ENCODE measurements at regions not wholly inside any gene's neighbourhood (a gene's known extent, or its start where the extent isn't known, plus 50 kb on each side); places are given as distances from the start of the nearest gene placed in this dataset. TPM values are rescaled to one million over a fixed set of nuclear protein-coding genes. Genes with fewer than 3 reads are reported as not detected.
"Not testable (repeated sequence)": the region's sequence is repeated elsewhere in the genome, so short reads cannot be mapped to it uniquely, and the experiment has no call there.

GRCh38 chr5:86566030-86566429 is 51.7 kb upstream of the COX7C start:
- BruUV-seq (replicated peaks); in situ Hi-C loops (cut with MboI); H3K36me3 ChIP-seq (ENCODE audit: control insufficient read depth, insufficient read depth, low read length); FAIRE-seq; H3K9ac ChIP-seq (ENCODE audit: insufficient read depth in 1 of 2, low read depth in 2 of 2, low read length in 2 of 2); H3K4me2 ChIP-seq (ENCODE audit: insufficient read depth, low read length); H3K9me3 ChIP-seq (replicated peaks; ENCODE audit: control insufficient read depth, insufficient read depth, low read depth, low read length); H2AFZ ChIP-seq (ENCODE audit: low read depth, low read length); H3K27ac ChIP-seq (ENCODE audit: extremely low read depth, low read depth, low read length); H3K4me3 ChIP-seq; H3K27me3 ChIP-seq (ENCODE audit: control insufficient read depth in 2 of 2, insufficient read depth in 2 of 2, low read length in 2 of 2); H4K20me1 ChIP-seq (replicated peaks; ENCODE audit: control insufficient read depth, insufficient read depth, low read length); H3K9me1 ChIP-seq (ENCODE audit: control insufficient read depth, insufficient read depth, low read length); DNase-seq (ENCODE audit: extremely low read depth in 1 of 4, low spot score in 3 of 4); H3K79me2 ChIP-seq (ENCODE audit: control insufficient read depth, insufficient read depth, low read length); ATAC-seq; CTCF ChIA-PET (ENCODE audit: low intra/inter-chr PET ratio): not testable (repeated sequence)
- H3K4me1 ChIP-seq (replicated peaks in 1 of 2; ENCODE audit: control insufficient read depth in 2 of 2, insufficient read depth in 2 of 2, low read length in 2 of 2), result peaks cover 8 to 10% of the 10 kb centered on the region in 2 experiments
- 37% methylated on average over 3 of the region's 3 CpGs for WGBS (ENCODE audit: insufficient coverage, low coverage, missing lambda C conversion rate)
- intact Hi-C loops (cut with micrococcal nuclease), result loop anchor here (5.0 kb wide), 1 partner anchor 111 kb away; no protein-coding TSS in a partner anchor
- POLR2A ChIA-PET, result interaction anchor here (0.6 to 0.8 kb wide), 2 partner anchors 39 to 178 kb away, joined by 3 read pairs; no protein-coding TSS in a partner anchor
- peak in 1 of 2 experiments; percentile 31; a peak in 1 of 4 replicates for TF ChIP-seq RAD21 (CRISPR knock-in tag; conservative IDR thresholded peaks at IDR 0.05 in 1 of 2, IDR thresholded peaks at IDR 0.05 in 1 of 2)

Small RNAs in the stretch of these regions (small RNA-seq; reads per million reads assigned to genes)
- gene RBBP4P6, result not detected
